ENCODE measurements at regions not wholly inside any gene's neighbourhood (a gene's known extent, or its start where the extent isn't known, plus 50 kb on each side); places are given as distances from the start of the nearest gene placed in this dataset.

DNA sequence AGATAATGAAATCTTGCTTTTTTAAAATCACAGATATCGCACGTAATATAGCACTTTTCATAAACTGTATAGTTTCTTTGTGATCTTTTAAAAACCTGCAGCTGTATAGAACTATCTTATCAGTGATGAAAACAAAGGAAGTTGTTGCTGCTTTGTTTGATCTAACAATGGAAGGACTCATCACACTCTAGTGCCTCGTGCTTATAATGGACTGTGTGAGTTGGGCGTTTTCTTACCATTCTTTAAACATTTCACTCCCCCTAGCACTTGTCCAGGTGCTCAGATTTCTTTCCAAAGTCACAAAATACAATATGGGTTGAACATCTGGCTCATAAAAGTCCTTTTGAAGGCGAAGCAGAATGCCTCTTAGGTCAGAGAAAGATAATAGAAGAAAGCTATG is 94.8 kb upstream of the SPATS2L start:
- TF ChIP-seq, protein P1, sequence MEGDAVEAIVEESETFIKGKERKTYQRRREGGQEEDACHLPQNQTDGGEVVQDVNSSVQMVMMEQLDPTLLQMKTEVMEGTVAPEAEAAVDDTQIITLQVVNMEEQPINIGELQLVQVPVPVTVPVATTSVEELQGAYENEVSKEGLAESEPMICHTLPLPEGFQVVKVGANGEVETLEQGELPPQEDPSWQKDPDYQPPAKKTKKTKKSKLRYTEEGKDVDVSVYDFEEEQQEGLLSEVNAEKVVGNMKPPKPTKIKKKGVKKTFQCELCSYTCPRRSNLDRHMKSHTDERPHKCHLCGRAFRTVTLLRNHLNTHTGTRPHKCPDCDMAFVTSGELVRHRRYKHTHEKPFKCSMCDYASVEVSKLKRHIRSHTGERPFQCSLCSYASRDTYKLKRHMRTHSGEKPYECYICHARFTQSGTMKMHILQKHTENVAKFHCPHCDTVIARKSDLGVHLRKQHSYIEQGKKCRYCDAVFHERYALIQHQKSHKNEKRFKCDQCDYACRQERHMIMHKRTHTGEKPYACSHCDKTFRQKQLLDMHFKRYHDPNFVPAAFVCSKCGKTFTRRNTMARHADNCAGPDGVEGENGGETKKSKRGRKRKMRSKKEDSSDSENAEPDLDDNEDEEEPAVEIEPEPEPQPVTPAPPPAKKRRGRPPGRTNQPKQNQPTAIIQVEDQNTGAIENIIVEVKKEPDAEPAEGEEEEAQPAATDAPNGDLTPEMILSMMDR (conservative IDR thresholded peaks at IDR 0.05; ENCODE audit: low read depth, low read length): no peak
- TF ChIP-seq EZH2 (IDR thresholded peaks at IDR 0.05; ENCODE audit: low read length, unreplicated experiment): no peak
